MM.1S (cell line): ENCODE measurements at regions not wholly inside any gene's neighbourhood (a gene's known extent, or its start where the extent isn't known, plus 50 kb on each side); places are given as distances from the start of the nearest gene placed in this dataset.

Source experiments
- DNase-seq: peaks from one replicate; pipeline ENCODE4 v3.0.0-alpha.2; 2015
- H2AFZ ChIP-seq: fragments of 300-600 bp; sonication (generic); 2 replicates; pipeline ENCODE4 v1.6.0; 2016; ENCODE audit warnings: antibody characterized with exemption, low read length
- H3F3A ChIP-seq: fragments of 300-600 bp; sonication (generic); 2 replicates; pipeline ENCODE4 v1.6.1; 2016; ENCODE audit warnings: mild to moderate bottlenecking, antibody characterized with exemption, low read length, moderate library complexity, mixed read lengths; ENCODE audit not compliant: insufficient read depth
- H3K27ac ChIP-seq: fragments of 300-600 bp; sonication (generic); 2 replicates; pipeline ENCODE4 v1.5.1; 2016; ENCODE audit warnings: mild to moderate bottlenecking, low read length
- H3K27me3 ChIP-seq: fragments of 300-600 bp; sonication (generic); replicated peaks from 2 replicates; pipeline ENCODE4 v1.6.0; 2016; ENCODE audit warnings: low read length; ENCODE audit not compliant: insufficient read depth
- H3K36me3 ChIP-seq: fragments of 300-600 bp; sonication (generic); replicated peaks from 2 replicates; pipeline ENCODE4 v1.6.1; 2016; ENCODE audit warnings: mild to moderate bottlenecking, low read length, mixed read lengths; ENCODE audit not compliant: insufficient read depth
- H3K4me1 ChIP-seq: fragments of 300-600 bp; sonication (generic); 2 replicates; pipeline ENCODE4 v1.6.1; 2016; ENCODE audit warnings: low read length, mixed read lengths
- H3K4me2 ChIP-seq: fragments of 300-600 bp; sonication (generic); 2 replicates; pipeline ENCODE4 v1.6.0; 2016; ENCODE audit warnings: low read depth, low read length
- H3K4me3 ChIP-seq: fragments of 300-600 bp; sonication (generic); 2 replicates; pipeline ENCODE4 v1.5.1; 2016; ENCODE audit warnings: low read length, mixed read lengths
- H3K79me2 ChIP-seq: fragments of 300-600 bp; sonication (generic); 2 replicates; pipeline ENCODE4 v1.6.1; 2016; ENCODE audit warnings: mixed run types, low read length, mixed read lengths
- H3K9ac ChIP-seq: fragments of 300-600 bp; sonication (generic); 2 replicates; pipeline ENCODE4 v1.6.1; 2016; ENCODE audit warnings: low read length, mixed read lengths
- H3K9me2 ChIP-seq: fragments of 300-600 bp; sonication (generic); replicated peaks from 2 replicates; pipeline ENCODE4 v1.6.1; 2016; ENCODE audit warnings: mild to moderate bottlenecking, low read length, mixed read lengths; ENCODE audit not compliant: insufficient read depth
- H3K9me3 ChIP-seq: fragments of 300-600 bp; sonication (generic); replicated peaks from 2 replicates; pipeline ENCODE4 v1.6.1; 2016; ENCODE audit warnings: mild to moderate bottlenecking, low read length, mixed read lengths; ENCODE audit not compliant: insufficient read depth
- H4K20me1 ChIP-seq: fragments of 300-600 bp; sonication (generic); 2 replicates; pipeline ENCODE4 v1.6.1; 2016; ENCODE audit warnings: mild to moderate bottlenecking, low read length, moderate library complexity, mixed read lengths; ENCODE audit not compliant: insufficient read depth
- CTCF ChIP-seq: fragments of 300-600 bp; sonication (generic); IDR thresholded peaks from 2 replicates; pipeline ENCODE4 v1.5.1; 2016; ENCODE audit warnings: antibody characterized with exemption, low read length, mixed read lengths
- EZH2 ChIP-seq: fragments of 300-600 bp; sonication (generic); optimal IDR thresholded peaks from 2 replicates; pipeline ENCODE3; 2017; ENCODE audit warnings: low read depth, mild to moderate bottlenecking, antibody characterized with exemption, low read length, mixed read lengths
- EZH2phosphoT487 ChIP-seq: fragments of 300-600 bp; sonication (generic); IDR thresholded peaks from 2 replicates; pipeline ENCODE4 v1.6.1; 2018; ENCODE audit warnings: antibody characterized with exemption, low read length

GRCh38 chr3:30084971-30085403 lies 521.4 kb upstream of the TGFBR2 start:
- no peaks in the 10 kb centered on the region for H3K9me2 ChIP-seq
- H3K79me2 ChIP-seq: no peaks in the 10 kb centered on the region
- H4K20me1 ChIP-seq: no peaks in the 10 kb centered on the region
- no peaks in the 10 kb centered on the region for H3F3A ChIP-seq
- TF ChIP-seq CTCF: no peak
- TF ChIP-seq EZH2: no peak
- no peak for TF ChIP-seq EZH2phosphoT487
- no peaks in the 10 kb centered on the region for H3K27me3 ChIP-seq
- H3K9me3 ChIP-seq: no peaks in the 10 kb centered on the region
- H3K4me1 ChIP-seq: no peaks in the 10 kb centered on the region
- no peak overlapping the region for H3K4me2 ChIP-seq
- H2AFZ ChIP-seq: no peak overlapping the region
- no peak overlapping the region for H3K27ac ChIP-seq
- no peak for DNase-seq
- H3K36me3 ChIP-seq: no peaks in the 10 kb centered on the region
- no peak overlapping the region for H3K9ac ChIP-seq
- H3K4me3 ChIP-seq: no peak overlapping the region

- no peaks in the 10 kb centered on the region for H3K36me3 ChIP-seq
- H3K9me2 ChIP-seq: no peaks in the 10 kb centered on the region
- H3K27me3 ChIP-seq: no peaks in the 10 kb centered on the region
- H3K4me1 ChIP-seq: no peaks in the 10 kb centered on the region
- DNase-seq: no peak
- H4K20me1 ChIP-seq: no peaks in the 10 kb centered on the region
- H3K79me2 ChIP-seq: no peaks in the 10 kb centered on the region
- TF ChIP-seq EZH2phosphoT487: no peak
- TF ChIP-seq CTCF: no peak
- no peak for TF ChIP-seq EZH2
- no peaks in the 10 kb centered on the region for H3F3A ChIP-seq
- no peaks in the 10 kb centered on the region for H3K9me3 ChIP-seq
- H3K4me2 ChIP-seq: no peak overlapping the region
- H2AFZ ChIP-seq: no peak overlapping the region
- no peak overlapping the region for H3K27ac ChIP-seq
- no peak overlapping the region for H3K4me3 ChIP-seq
- H3K9ac ChIP-seq: no peak overlapping the region
These were observed 520.9 kb upstream of the TGFBR2 start for GRCh38 chr3:30085486-30085885.

DNA sequence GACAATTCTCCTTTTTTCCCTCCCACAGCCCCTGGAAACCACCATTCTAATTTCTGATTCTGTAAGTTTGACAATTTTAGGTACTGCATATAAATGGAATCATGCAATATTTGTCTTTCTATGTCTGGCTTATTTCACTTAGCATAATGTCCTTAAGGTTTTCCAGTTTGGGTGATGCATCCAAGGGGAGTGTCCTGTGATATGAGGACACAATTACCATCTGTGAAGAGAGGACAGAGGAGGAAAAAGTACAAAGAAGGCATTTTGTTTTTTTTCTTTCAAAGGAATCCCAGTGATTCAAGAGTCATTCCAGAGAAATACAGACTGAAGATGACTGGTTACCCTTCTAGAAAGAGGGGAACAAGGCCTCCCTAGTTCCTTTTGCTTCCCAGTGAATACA lies 514.7 kb upstream of the TGFBR2 start:
- H3K79me2 ChIP-seq: no peaks in the 10 kb centered on the region
- no peaks in the 10 kb centered on the region for H3K27me3 ChIP-seq
- no peak overlapping the region for H3K27ac ChIP-seq
- no peaks in the 10 kb centered on the region for H3K9me3 ChIP-seq
- H3K36me3 ChIP-seq: no peaks in the 10 kb centered on the region
- no peaks in the 10 kb centered on the region for H3K4me1 ChIP-seq
- H3F3A ChIP-seq: no peaks in the 10 kb centered on the region
- H3K9ac ChIP-seq: no peak overlapping the region
- no peak for DNase-seq
- no peak for TF ChIP-seq EZH2phosphoT487
- no peak for TF ChIP-seq CTCF
- no peak for TF ChIP-seq EZH2
- no peak overlapping the region for H3K4me3 ChIP-seq
- H3K9me2 ChIP-seq: no peaks in the 10 kb centered on the region
- no peak overlapping the region for H3K4me2 ChIP-seq
- no peaks in the 10 kb centered on the region for H4K20me1 ChIP-seq
- H2AFZ ChIP-seq: no peak overlapping the region
